GM23338 (cell line): ENCODE measurements at regions not wholly inside any gene's neighbourhood (a gene's known extent, or its start where the extent isn't known, plus 50 kb on each side); places are given as distances from the start of the nearest gene placed in this dataset.

Source experiments
- ATAC-seq: fragments of 200-7000 bp; cut with Tn5 transposase; 3 replicates; pipeline ENCODE4 v1.9.1; 2020
- DNase-seq: peaks from one replicate; pipeline ENCODE4 v3.0.0-alpha.2; 2015; ENCODE audit warnings: low spot score
- H2AFZ ChIP-seq: fragments of 200-600 bp; sonication (generic); 2 replicates; pipeline ENCODE4 v1.8.0; 2016; ENCODE audit warnings: antibody characterized with exemption, mild to moderate bottlenecking, moderate library complexity
- H3F3A ChIP-seq: fragments of 200-600 bp; sonication (generic); replicated peaks from 2 replicates; pipeline ENCODE4 v1.8.0; 2017; ENCODE audit warnings: antibody characterized with exemption, mixed run types, low read depth
- H3K27ac ChIP-seq: fragments of 200-600 bp; sonication (generic); 2 replicates; pipeline ENCODE4 v1.6.1; 2016; ENCODE audit warnings: low read depth
- H3K27me3 ChIP-seq: fragments of 200-600 bp; sonication (generic); 2 replicates; pipeline ENCODE4 v1.8.0; 2016; ENCODE audit warnings: mild to moderate bottlenecking, mixed run types, moderate library complexity; ENCODE audit not compliant: insufficient read depth
- H3K36me3 ChIP-seq: fragments of 200-600 bp; sonication (generic); 2 replicates; pipeline ENCODE4 v1.8.0; 2016; ENCODE audit warnings: mild to moderate bottlenecking; ENCODE audit not compliant: insufficient read depth
- H3K4me1 ChIP-seq: fragments of 200-600 bp; sonication (generic); 2 replicates; pipeline ENCODE4 v1.8.0; 2016; ENCODE audit warnings: mild to moderate bottlenecking, moderate library complexity; ENCODE audit not compliant: insufficient read depth
- H3K4me2 ChIP-seq: fragments of 200-600 bp; sonication (generic); 2 replicates; pipeline ENCODE4 v1.7.1; 2017; ENCODE audit warnings: mixed run types
- H3K4me3 ChIP-seq: fragments of 200-600 bp; sonication (generic); 2 replicates; pipeline ENCODE4 v1.6.1; 2016; ENCODE audit warnings: mixed run types
- H3K79me2 ChIP-seq: fragments of 200-600 bp; sonication (generic); replicated peaks from 2 replicates; pipeline ENCODE4 v1.8.0; 2017; ENCODE audit warnings: mild to moderate bottlenecking; ENCODE audit not compliant: insufficient read depth
- H3K9me2 ChIP-seq: fragments of 200-600 bp; sonication (generic); 2 replicates; pipeline ENCODE4 v1.8.0; 2017; ENCODE audit not compliant: insufficient read depth
- H4K20me1 ChIP-seq: fragments of 200-600 bp; sonication (generic); replicated peaks from 2 replicates; pipeline ENCODE4 v1.8.0; 2017; ENCODE audit warnings: mild to moderate bottlenecking; ENCODE audit not compliant: insufficient read depth
- H3K27ac Mint-ChIP-seq: 2 replicates; pipeline ENCODE4 v1.8.0; 2020; ENCODE audit warnings: inconsistent platforms, mild to moderate bottlenecking, moderate library complexity, mixed read lengths
- H3K27me3 Mint-ChIP-seq: 3 replicates; pipeline ENCODE4 v1.8.0; 2022; ENCODE audit warnings: low read depth, mild to moderate bottlenecking, moderate library complexity, mixed read lengths, inconsistent platforms; ENCODE audit not compliant: insufficient read depth, poor library complexity
- H3K36me3 Mint-ChIP-seq: 3 replicates; pipeline ENCODE4 v1.8.0; 2021; ENCODE audit warnings: low read depth, mild to moderate bottlenecking, inconsistent platforms, moderate library complexity, mixed read lengths
- H3K4me1 Mint-ChIP-seq: 3 replicates; pipeline ENCODE4 v1.8.0; 2020; ENCODE audit warnings: mild to moderate bottlenecking, inconsistent platforms, mixed read lengths
- H3K4me3 Mint-ChIP-seq: 3 replicates; pipeline ENCODE4 v1.8.0; 2021; ENCODE audit warnings: moderate library complexity, mild to moderate bottlenecking, inconsistent platforms, mixed read lengths
- H3K9me3 Mint-ChIP-seq: 3 replicates; pipeline ENCODE4 v1.8.0; 2020; ENCODE audit warnings: moderate library complexity, mild to moderate bottlenecking, inconsistent platforms, mixed read lengths
- CREB1 ChIP-seq: fragments of 250-450 bp; sonication (Bioruptor Pico); IDR thresholded peaks from 2 replicates; pipeline ENCODE4 v1.5.0; 2020; ENCODE audit warnings: low read depth, mild to moderate bottlenecking, moderate library complexity
- EZH2 ChIP-seq: fragments of 200-600 bp; sonication (generic); IDR thresholded peaks from one replicate; pipeline ENCODE4 v1.8.0; 2017; ENCODE audit warnings: antibody characterized with exemption, mild to moderate bottlenecking, low read depth; ENCODE audit not compliant: unreplicated experiment
- EZH2phosphoT487 ChIP-seq: fragments of 200-600 bp; sonication (generic); IDR thresholded peaks from one replicate; pipeline ENCODE4 v1.8.1; 2018; ENCODE audit warnings: antibody characterized with exemption; ENCODE audit not compliant: unreplicated experiment
- JUNB ChIP-seq: IDR thresholded peaks from one replicate; pipeline ENCODE4 v1.6.1; 2016; ENCODE audit warnings: antibody characterized with exemption; ENCODE audit not compliant: unreplicated experiment
- NANOG ChIP-seq: IDR thresholded peaks from 2 replicates; pipeline ENCODE4 v1.6.1; 2016; ENCODE audit warnings: antibody characterized with exemption, borderline replicate concordance
- POLR2AphosphoS5 ChIP-seq: IDR thresholded peaks from 2 replicates; pipeline ENCODE4 v1.6.1; 2016; ENCODE audit warnings: antibody characterized with exemption, low read depth
- REST ChIP-seq: IDR thresholded peaks from one replicate; pipeline ENCODE4 v1.6.1; 2018; ENCODE audit warnings: antibody characterized with exemption; ENCODE audit not compliant: unreplicated experiment
- STAT1 ChIP-seq: IDR thresholded peaks from one replicate; pipeline ENCODE4 v1.6.1; 2016; ENCODE audit warnings: antibody characterized with exemption; ENCODE audit not compliant: unreplicated experiment
- ZNF114 ChIP-seq: fragments of 250-450 bp; sonication (Bioruptor Pico); IDR thresholded peaks from 2 replicates; pipeline ENCODE4 v1.5.0; 2020; ENCODE audit warnings: mild to moderate bottlenecking, moderate library complexity
- ZNF331 ChIP-seq: fragments of 250-450 bp; sonication (Bioruptor Pico); IDR thresholded peaks from 2 replicates; pipeline ENCODE4 v1.5.0; 2020; ENCODE audit warnings: low read depth, mild to moderate bottlenecking, moderate library complexity
- TF ChIP-seq, protein P1 (sequence below): IDR thresholded peaks from 2 replicates; pipeline ENCODE4 v1.6.1; 2016; ENCODE audit warnings: antibody characterized with exemption
- TF ChIP-seq, protein P2 (sequence below), 2 experiments: fragments of 200-600 bp in 1 of 2; sonication (generic) in 1 of 2; conservative IDR thresholded peaks; 2 replicates each; pipeline versions ENCODE4 v1.5.1 to v1.6.1; 2016 to 2017; ENCODE audit warnings: antibody characterized with exemption in 2 of 2, low read depth in 2 of 2, mild to moderate bottlenecking in 2 of 2, moderate library complexity in 1 of 2

- no peak overlapping the region for H3K4me3 ChIP-seq
- H3K4me1 ChIP-seq = peaks cover 17% of the 10 kb centered on the region
- H4K20me1 ChIP-seq = no peaks in the 10 kb centered on the region
- H3K27ac ChIP-seq = no peak overlapping the region
- H3K9me2 ChIP-seq = peaks cover 3% of the 10 kb centered on the region; the same call in 1 of the 2 replicates
- H3K79me2 ChIP-seq = no peaks in the 10 kb centered on the region
- Mint-ChIP-seq H3K4me3 (no peak overlapping the region), H3K36me3 (peaks cover 3% of the 10 kb centered on the region; the same call in 1 of the 3 replicates), H3K27me3 (peaks cover 9% of the 10 kb centered on the region), H3K27ac (no peak overlapping the region), H3K4me1 (peaks cover 21% of the 10 kb centered on the region), H3K9me3 (peaks cover 4% of the 10 kb centered on the region; the same call in 2 of the 3 replicates)
- DNase-seq (no peak), ATAC-seq (no peak)
- no peaks in the 10 kb centered on the region for H3K36me3 ChIP-seq
- H3K4me2 ChIP-seq = no peak overlapping the region
- TF ChIP-seq CREB1 = no peak
- TF ChIP-seq, protein P1, sequence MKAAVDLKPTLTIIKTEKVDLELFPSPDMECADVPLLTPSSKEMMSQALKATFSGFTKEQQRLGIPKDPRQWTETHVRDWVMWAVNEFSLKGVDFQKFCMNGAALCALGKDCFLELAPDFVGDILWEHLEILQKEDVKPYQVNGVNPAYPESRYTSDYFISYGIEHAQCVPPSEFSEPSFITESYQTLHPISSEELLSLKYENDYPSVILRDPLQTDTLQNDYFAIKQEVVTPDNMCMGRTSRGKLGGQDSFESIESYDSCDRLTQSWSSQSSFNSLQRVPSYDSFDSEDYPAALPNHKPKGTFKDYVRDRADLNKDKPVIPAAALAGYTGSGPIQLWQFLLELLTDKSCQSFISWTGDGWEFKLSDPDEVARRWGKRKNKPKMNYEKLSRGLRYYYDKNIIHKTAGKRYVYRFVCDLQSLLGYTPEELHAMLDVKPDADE = no peak
- no peak for TF ChIP-seq NANOG
- no peak for TF ChIP-seq JUNB
- TF ChIP-seq, protein P2, sequence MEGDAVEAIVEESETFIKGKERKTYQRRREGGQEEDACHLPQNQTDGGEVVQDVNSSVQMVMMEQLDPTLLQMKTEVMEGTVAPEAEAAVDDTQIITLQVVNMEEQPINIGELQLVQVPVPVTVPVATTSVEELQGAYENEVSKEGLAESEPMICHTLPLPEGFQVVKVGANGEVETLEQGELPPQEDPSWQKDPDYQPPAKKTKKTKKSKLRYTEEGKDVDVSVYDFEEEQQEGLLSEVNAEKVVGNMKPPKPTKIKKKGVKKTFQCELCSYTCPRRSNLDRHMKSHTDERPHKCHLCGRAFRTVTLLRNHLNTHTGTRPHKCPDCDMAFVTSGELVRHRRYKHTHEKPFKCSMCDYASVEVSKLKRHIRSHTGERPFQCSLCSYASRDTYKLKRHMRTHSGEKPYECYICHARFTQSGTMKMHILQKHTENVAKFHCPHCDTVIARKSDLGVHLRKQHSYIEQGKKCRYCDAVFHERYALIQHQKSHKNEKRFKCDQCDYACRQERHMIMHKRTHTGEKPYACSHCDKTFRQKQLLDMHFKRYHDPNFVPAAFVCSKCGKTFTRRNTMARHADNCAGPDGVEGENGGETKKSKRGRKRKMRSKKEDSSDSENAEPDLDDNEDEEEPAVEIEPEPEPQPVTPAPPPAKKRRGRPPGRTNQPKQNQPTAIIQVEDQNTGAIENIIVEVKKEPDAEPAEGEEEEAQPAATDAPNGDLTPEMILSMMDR (conservative IDR thresholded peaks at IDR 0.05; ENCODE audit: low read depth in 2 of 2) = no peak
- no peak for TF ChIP-seq REST
- no peak for TF ChIP-seq ZNF114
- TF ChIP-seq POLR2AphosphoS5 = no peak
- TF ChIP-seq ZNF331 (CRISPR knock-in tag) = no peak
- no peaks in the 10 kb centered on the region for H3F3A ChIP-seq
- no peaks in the 10 kb centered on the region for H3K27me3 ChIP-seq
- peak overlapping the region; percentile 83 for H2AFZ ChIP-seq
These were observed 221.6 kb upstream of the ATP10A start for GRCh38 chr15:26084771-26085170.

DNA sequence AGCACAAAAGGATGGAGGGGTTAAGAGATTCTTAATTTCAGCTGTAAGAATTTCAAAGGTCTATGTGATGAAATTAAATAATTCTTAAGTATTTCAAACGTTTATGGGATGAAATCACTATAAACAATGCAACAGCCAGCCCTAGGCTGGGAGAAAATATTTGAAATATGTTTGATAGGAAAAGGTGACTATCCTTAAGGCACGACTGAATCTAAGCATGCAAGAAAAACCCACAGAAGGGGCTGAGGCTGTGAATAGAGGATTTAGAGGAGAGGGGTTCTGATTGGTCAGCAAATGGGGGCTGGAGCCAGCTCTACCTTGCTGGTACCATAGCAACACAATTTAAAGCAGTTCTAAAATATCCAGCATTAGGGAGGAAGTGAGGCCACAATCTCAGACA is 220.8 kb upstream of the ATP10A start:
- H3K9me2 ChIP-seq = no peaks in the 10 kb centered on the region
- peaks cover 4% of the 10 kb centered on the region; the same call in 2 of the 3 replicates for H3K9me3 Mint-ChIP-seq
- TF ChIP-seq, protein P2 (conservative IDR thresholded peaks at IDR 0.05; ENCODE audit: low read depth in 2 of 2) = no peak
- TF ChIP-seq STAT1 = no peak
- TF ChIP-seq, protein P1 = no peak
- TF ChIP-seq EZH2phosphoT487 = no peak
- TF ChIP-seq NANOG = no peak
- no peak for TF ChIP-seq ZNF331 (CRISPR knock-in tag)
- TF ChIP-seq EZH2 = no peak
- no peaks in the 10 kb centered on the region for H3K36me3 ChIP-seq
- H3K36me3 Mint-ChIP-seq = peaks cover 3% of the 10 kb centered on the region; the same call in 1 of the 3 replicates
- peak overlapping the region; percentile 83 for H2AFZ ChIP-seq
- H3K4me3 Mint-ChIP-seq = no peak overlapping the region
- no peaks in the 10 kb centered on the region for H3F3A ChIP-seq
- H3K4me1 Mint-ChIP-seq = peaks cover 21% of the 10 kb centered on the region
- no peaks in the 10 kb centered on the region for H3K27me3 ChIP-seq
- no peaks in the 10 kb centered on the region for H4K20me1 ChIP-seq
- peaks cover 9% of the 10 kb centered on the region for H3K27me3 Mint-ChIP-seq
- no peak overlapping the region for H3K27ac Mint-ChIP-seq
- H3K4me3 ChIP-seq = no peak overlapping the region
- DNase-seq = peak; percentile 35
- no peaks in the 10 kb centered on the region for H3K79me2 ChIP-seq
- no peak overlapping the region for H3K27ac ChIP-seq
- peak overlapping the region; percentile 81; the same call in 1 of the 2 replicates for H3K4me2 ChIP-seq
- ATAC-seq = no peak
- H3K4me1 ChIP-seq = peaks cover 17% of the 10 kb centered on the region
